NCI-H526 (cell line): ENCODE measurements at regions not wholly inside any gene's neighbourhood (a gene's known extent, or its start where the extent isn't known, plus 50 kb on each side); places are given as distances from the start of the nearest gene placed in this dataset.

Experiments used
- DNase-seq, 2 experiments: peaks; one replicate each; lab custom pipeline; 2025; lab: John Stamatoyannopoulos, UW

- DNase-seq = no peak
Measured at GRCh38 chr3:177934001-177934891, 602.0 kb upstream of the KCNMB2 start.

- DNase-seq = no peak
Measured at GRCh38 chr3:177935047-177935446, 601.2 kb upstream of the KCNMB2 start.

GRCh38 chr3:177936721-177937120, 599.5 kb upstream of the KCNMB2 start:
- DNase-seq = no peak

- no peak for DNase-seq
Measured at GRCh38 chr3:177942911-177943310, 593.3 kb upstream of the KCNMB2 start.

GRCh38 chr3:177944228-177944661, 592.0 kb upstream of the KCNMB2 start:
- no peak for DNase-seq

- DNase-seq = no peak
Measured at GRCh38 chr3:177946048-177946447, 590.2 kb upstream of the KCNMB2 start.

- DNase-seq = no peak
Measured at GRCh38 chr3:177946497-177946896, 589.7 kb upstream of the KCNMB2 start.

- no peak for DNase-seq
Measured at GRCh38 chr3:177946936-177947335, 589.3 kb upstream of the KCNMB2 start.

GRCh38 chr3:177947901-177948300, 588.3 kb upstream of the KCNMB2 start:
- DNase-seq = no peak

GRCh38 chr3:177948716-177949425, 587.4 kb upstream of the KCNMB2 start:
- DNase-seq = no peak

GRCh38 chr3:177959188-177959587, 577.0 kb upstream of the KCNMB2 start:
- DNase-seq = no peak

GRCh38 chr3:177960014-177960413, 576.2 kb upstream of the KCNMB2 start:
- DNase-seq = no peak

GRCh38 chr3:177960722-177961121, 575.5 kb upstream of the KCNMB2 start:
- no peak for DNase-seq

GRCh38 chr3:177961784-177962183, 574.5 kb upstream of the KCNMB2 start:
- DNase-seq = no peak

- DNase-seq = no peak
Measured at GRCh38 chr3:177966493-177966892, 569.7 kb upstream of the KCNMB2 start.

- DNase-seq = no peak
Measured at GRCh38 chr3:177968891-177969290, 567.3 kb upstream of the KCNMB2 start.

GRCh38 chr3:177973241-177973840, 562.9 kb upstream of the KCNMB2 start:
- peak in 1 of 2 experiments; percentile 14 for DNase-seq

GRCh38 chr3:177976241-177976640, 560.0 kb upstream of the KCNMB2 start:
- no peak for DNase-seq

- no peak for DNase-seq
Measured at GRCh38 chr3:177976866-177977265, 559.4 kb upstream of the KCNMB2 start.

- no peak for DNase-seq
Measured at GRCh38 chr3:177977381-177978158, 558.7 kb upstream of the KCNMB2 start.

- no peak for DNase-seq
Measured at GRCh38 chr3:177978946-177979345, 557.3 kb upstream of the KCNMB2 start.

GRCh38 chr3:177979703-177980102, 556.5 kb upstream of the KCNMB2 start:
- no peak for DNase-seq
